K562 (cell line): ENCODE measurements at regions not wholly inside any gene's neighbourhood (a gene's known extent, or its start where the extent isn't known, plus 50 kb on each side); places are given as distances from the start of the nearest gene placed in this dataset.

Source experiments
- ATAC-seq: fragments of 200-7000 bp; cut with Tn5 transposase; 3 replicates; pipeline ENCODE4 v1.9.1; 2020; ENCODE audit warnings: moderate library complexity
- BruUV-seq: library from RNA; stranded (reverse); fragments of 400-500 nt; replicated peaks from 2 replicates; lab custom pipeline; 2021; lab: Mats Ljungman, UMichigan
- CTCF ChIA-PET: fragments of 300-600 bp; formaldehyde crosslinking; extraction: SDS; loops from one replicate; lab custom pipeline; 2021; ENCODE audit warnings: low intra/inter-chr PET ratio; lab: Yijun Ruan, JAX
- POLR2A ChIA-PET: fragments of 300-600, 350-650 bp; sonication (Branson Sonifier 250); formaldehyde crosslinking; extraction: SDS; loops from one replicate; lab custom pipeline; 2021; ENCODE audit warnings: antibody characterized with exemption, inconsistent platforms; lab: Yijun Ruan, JAX
- DNase-seq, 4 experiments: peaks; one replicate each; pipeline versions ENCODE4 v3.0.0 to v3.0.0-alpha.2; 2011 to 2018; ENCODE audit warnings: low spot score in 3 of 4, mixed read lengths in 3 of 4; ENCODE audit errors: extremely low read depth in 1 of 4
- FAIRE-seq: peaks from 2 replicates; lab custom pipeline; 2011; peaks lifted over from hg19 to GRCh38; lab: Jason Lieb, UNC
- H2AFZ ChIP-seq: 2 replicates; pipeline ENCODE4 v1.6.0; 2011; ENCODE audit warnings: low read depth, low read length, control low read depth, inconsistent platforms
- H3K27ac ChIP-seq: fragments of 200-600 bp; 3 replicates; pipeline ENCODE4 v1.8.0; 2011; ENCODE audit warnings: low read depth, mild to moderate bottlenecking, control low read depth, inconsistent platforms, low read length, moderate library complexity, mixed read lengths; ENCODE audit errors: extremely low read depth
- H3K27me3 ChIP-seq, 2 experiments: fragments of 300-600 bp in 1 of 2; 2 replicates in 1 of 2; 3 replicates in 1 of 2; pipeline versions ENCODE4 v1.6.0 to v1.8.0; 2011; ENCODE audit warnings: inconsistent platforms in 2 of 2, low read length in 2 of 2, mild to moderate bottlenecking in 1 of 2, mixed read lengths in 1 of 2, moderate library complexity in 1 of 2; ENCODE audit not compliant: control insufficient read depth in 2 of 2, insufficient read depth in 2 of 2
- H3K36me3 ChIP-seq: fragments of 300-600 bp; 3 replicates; pipeline ENCODE4 v1.8.0; 2011; ENCODE audit warnings: mild to moderate bottlenecking, low read length, inconsistent platforms; ENCODE audit not compliant: control insufficient read depth, insufficient read depth
- H3K4me1 ChIP-seq, 2 experiments: fragments of 200-600 bp in 1 of 2; replicated peaks in 1 of 2; 2 replicates in 1 of 2; 3 replicates in 1 of 2; pipeline versions ENCODE4 v1.5.1 to v1.8.0; 2011; ENCODE audit warnings: inconsistent platforms in 2 of 2, low read length in 2 of 2, mild to moderate bottlenecking in 1 of 2, mixed read lengths in 1 of 2, moderate library complexity in 1 of 2; ENCODE audit not compliant: control insufficient read depth in 2 of 2, insufficient read depth in 2 of 2
- H3K4me2 ChIP-seq: 2 replicates; pipeline ENCODE4 v1.6.1; 2011; ENCODE audit warnings: low read length, control low read depth, inconsistent platforms, mixed read lengths; ENCODE audit not compliant: insufficient read depth
- H3K4me3 ChIP-seq: fragments of 200-600 bp; sonication (generic), shearing (Covaris generic); 2 replicates; pipeline ENCODE4 v1.5.1; 2016; ENCODE audit warnings: control low read depth, inconsistent platforms
- H3K79me2 ChIP-seq: fragments of 200-600 bp; 3 replicates; pipeline ENCODE4 v1.8.0; 2011; ENCODE audit warnings: low read length, inconsistent platforms; ENCODE audit not compliant: control insufficient read depth, insufficient read depth
- H3K9ac ChIP-seq, 2 experiments: 2 replicates each; pipeline versions ENCODE4 v1.6.0 to v1.6.1; 2011; ENCODE audit warnings: low read depth in 2 of 2, low read length in 2 of 2, control low read depth in 1 of 2, inconsistent platforms in 1 of 2, mild to moderate bottlenecking in 1 of 2, mixed read lengths in 1 of 2; ENCODE audit not compliant: insufficient read depth in 1 of 2
- H3K9me1 ChIP-seq: one replicate; pipeline ENCODE4 v1.6.0; 2011; ENCODE audit warnings: inconsistent platforms, mild to moderate bottlenecking, low read length, moderate library complexity; ENCODE audit not compliant: control insufficient read depth, insufficient read depth
- H3K9me3 ChIP-seq: replicated peaks from 2 replicates; pipeline ENCODE4 v1.5.1; 2011; ENCODE audit warnings: low read depth, low read length, inconsistent platforms; ENCODE audit not compliant: control insufficient read depth, insufficient read depth
- H4K20me1 ChIP-seq: replicated peaks from 2 replicates; pipeline ENCODE4 v1.6.1; 2011; ENCODE audit warnings: low read length, inconsistent platforms, mixed read lengths; ENCODE audit not compliant: control insufficient read depth, insufficient read depth
- LARP7 ChIP-seq: fragments of 450-650 bp; IDR thresholded peaks from 2 replicates; pipeline ENCODE4 v1.6.1; 2016
- WGBS: fragments of 100-300 bp; shearing (Covaris generic); methylation state at CpG from one replicate; pipeline ENCODE4 v1.1.6; 2016; ENCODE audit warnings: low coverage, mixed read lengths; ENCODE audit not compliant: insufficient coverage; ENCODE audit errors: missing lambda C conversion rate; 5-methylcytosine and 5-hydroxymethylcytosine counted together
- in situ Hi-C: fragments of 300-500 bp; cut with MboI; formaldehyde crosslinking; loops from 4 replicates; pipeline ENCODE4 v1.15.0; 2018; ENCODE audit warnings: inconsistent platforms, mixed read lengths
- intact Hi-C: fragments of 100-400 bp; cut with micrococcal nuclease; formaldehyde crosslinking; loops from 2 replicates; pipeline ENCODE4 v1.14.2; 2022
- TF ChIP-seq, protein P1 (sequence below): fragments of 200-800 bp; sonication (Bioruptor generic); IDR thresholded peaks from 2 replicates; pipeline ENCODE4 v1.6.1; 2017; ENCODE audit warnings: missing genetic modification characterization, missing compliant biosample characterization
- TF ChIP-seq, protein P2 (sequence below): fragments of 250-450 bp; sonication (Bioruptor Pico); IDR thresholded peaks from 2 replicates; pipeline ENCODE4 v1.8.0; 2022; ENCODE audit warnings: inconsistent platforms
- TF ChIP-seq, protein P3 (sequence below), 2 experiments: IDR thresholded peaks; 2 replicates each; pipeline ENCODE4 v1.6.1; 2012; ENCODE audit warnings: improper control_type of control experiment in 2 of 2, low read depth in 2 of 2, low read length in 2 of 2, borderline replicate concordance in 1 of 2

DNA sequence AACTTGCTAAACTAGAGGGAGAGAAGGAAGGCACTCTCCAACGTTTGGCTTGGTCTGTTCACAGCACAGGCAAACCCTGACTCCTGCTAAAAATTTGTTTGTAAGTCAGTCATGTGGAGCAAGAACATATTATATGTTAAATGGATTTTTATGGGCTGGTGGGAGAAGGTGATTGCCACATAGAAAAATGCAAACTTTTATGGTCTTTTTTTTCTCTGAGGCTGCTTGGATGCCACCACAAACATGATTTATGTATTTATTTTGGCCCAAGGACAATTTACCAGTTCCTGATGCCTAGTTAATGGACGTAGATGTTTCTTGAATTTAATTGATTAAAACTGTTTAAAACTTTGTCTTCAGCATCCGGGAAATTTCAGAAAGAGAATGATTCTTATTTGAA is 274.2 kb upstream of the MYOCD start:
- ChIA-PET CTCF (no interaction called here), POLR2A (no interaction called here)
- 0% methylated on average over 2 of the region's 3 CpGs for WGBS
- Histone ChIP-seq H3K4me1 (no peaks in the 10 kb centered on the region), H3K4me2 (no peak overlapping the region), H3K9me3 (no peaks in the 10 kb centered on the region), H3K36me3 (no peaks in the 10 kb centered on the region), H3K27ac (no peak overlapping the region), H3K9ac (no peak overlapping the region), H3K4me3 (no peak overlapping the region), H4K20me1 (no peaks in the 10 kb centered on the region), H3K9me1 (no peaks in the 10 kb centered on the region), H2AFZ (no peak overlapping the region), H3K79me2 (no peaks in the 10 kb centered on the region), H3K27me3 (no peaks in the 10 kb centered on the region)
- in situ Hi-C loops (no loop called here), intact Hi-C loops (no loop called here)
- TF ChIP-seq, protein P1, sequence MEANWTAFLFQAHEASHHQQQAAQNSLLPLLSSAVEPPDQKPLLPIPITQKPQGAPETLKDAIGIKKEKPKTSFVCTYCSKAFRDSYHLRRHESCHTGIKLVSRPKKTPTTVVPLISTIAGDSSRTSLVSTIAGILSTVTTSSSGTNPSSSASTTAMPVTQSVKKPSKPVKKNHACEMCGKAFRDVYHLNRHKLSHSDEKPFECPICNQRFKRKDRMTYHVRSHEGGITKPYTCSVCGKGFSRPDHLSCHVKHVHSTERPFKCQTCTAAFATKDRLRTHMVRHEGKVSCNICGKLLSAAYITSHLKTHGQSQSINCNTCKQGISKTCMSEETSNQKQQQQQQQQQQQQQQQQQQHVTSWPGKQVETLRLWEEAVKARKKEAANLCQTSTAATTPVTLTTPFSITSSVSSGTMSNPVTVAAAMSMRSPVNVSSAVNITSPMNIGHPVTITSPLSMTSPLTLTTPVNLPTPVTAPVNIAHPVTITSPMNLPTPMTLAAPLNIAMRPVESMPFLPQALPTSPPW (CRISPR knock-in tag) = no peak
- TF ChIP-seq, protein P2, sequence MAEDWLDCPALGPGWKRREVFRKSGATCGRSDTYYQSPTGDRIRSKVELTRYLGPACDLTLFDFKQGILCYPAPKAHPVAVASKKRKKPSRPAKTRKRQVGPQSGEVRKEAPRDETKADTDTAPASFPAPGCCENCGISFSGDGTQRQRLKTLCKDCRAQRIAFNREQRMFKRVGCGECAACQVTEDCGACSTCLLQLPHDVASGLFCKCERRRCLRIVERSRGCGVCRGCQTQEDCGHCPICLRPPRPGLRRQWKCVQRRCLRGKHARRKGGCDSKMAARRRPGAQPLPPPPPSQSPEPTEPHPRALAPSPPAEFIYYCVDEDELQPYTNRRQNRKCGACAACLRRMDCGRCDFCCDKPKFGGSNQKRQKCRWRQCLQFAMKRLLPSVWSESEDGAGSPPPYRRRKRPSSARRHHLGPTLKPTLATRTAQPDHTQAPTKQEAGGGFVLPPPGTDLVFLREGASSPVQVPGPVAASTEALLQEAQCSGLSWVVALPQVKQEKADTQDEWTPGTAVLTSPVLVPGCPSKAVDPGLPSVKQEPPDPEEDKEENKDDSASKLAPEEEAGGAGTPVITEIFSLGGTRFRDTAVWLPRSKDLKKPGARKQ (CRISPR knock-in tag) = no peak
- no peak for TF ChIP-seq LARP7
- TF ChIP-seq, protein P3, sequence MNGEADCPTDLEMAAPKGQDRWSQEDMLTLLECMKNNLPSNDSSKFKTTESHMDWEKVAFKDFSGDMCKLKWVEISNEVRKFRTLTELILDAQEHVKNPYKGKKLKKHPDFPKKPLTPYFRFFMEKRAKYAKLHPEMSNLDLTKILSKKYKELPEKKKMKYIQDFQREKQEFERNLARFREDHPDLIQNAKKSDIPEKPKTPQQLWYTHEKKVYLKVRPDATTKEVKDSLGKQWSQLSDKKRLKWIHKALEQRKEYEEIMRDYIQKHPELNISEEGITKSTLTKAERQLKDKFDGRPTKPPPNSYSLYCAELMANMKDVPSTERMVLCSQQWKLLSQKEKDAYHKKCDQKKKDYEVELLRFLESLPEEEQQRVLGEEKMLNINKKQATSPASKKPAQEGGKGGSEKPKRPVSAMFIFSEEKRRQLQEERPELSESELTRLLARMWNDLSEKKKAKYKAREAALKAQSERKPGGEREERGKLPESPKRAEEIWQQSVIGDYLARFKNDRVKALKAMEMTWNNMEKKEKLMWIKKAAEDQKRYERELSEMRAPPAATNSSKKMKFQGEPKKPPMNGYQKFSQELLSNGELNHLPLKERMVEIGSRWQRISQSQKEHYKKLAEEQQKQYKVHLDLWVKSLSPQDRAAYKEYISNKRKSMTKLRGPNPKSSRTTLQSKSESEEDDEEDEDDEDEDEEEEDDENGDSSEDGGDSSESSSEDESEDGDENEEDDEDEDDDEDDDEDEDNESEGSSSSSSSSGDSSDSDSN (IDR thresholded peaks at IDR 0.05; ENCODE audit: borderline replicate concordance in 1 of 2, low read depth in 2 of 2, low read length in 2 of 2) = no peak
- DNase-seq = no peak
- no peak for FAIRE-seq
- no peak for ATAC-seq
- no TSS peak for BruUV-seq
